Inflammatory macrophage treated with lipopolysaccharide for 1 hour (primary cell): ENCODE measurements at regions not wholly inside any gene's neighbourhood (a gene's known extent, or its start where the extent isn't known, plus 50 kb on each side); places are given as distances from the start of the nearest gene placed in this dataset.

ENCODE experiments used
- DNase-seq, 2 donors: peaks; one replicate each; pipeline ENCODE4 v3.0.0-alpha.2; 2020 to 2022

GRCh38 chr17:79500745-79501618 is 109.9 kb downstream of the RBFOX3 start:
- no peak for DNase-seq

- no peak for DNase-seq
These were observed 112.0 kb downstream of the RBFOX3 start for GRCh38 chr17:79498854-79499253.

- no peak for DNase-seq
These were observed 113.0 kb downstream of the RBFOX3 start for GRCh38 chr17:79497777-79498348.

GRCh38 chr17:79496422-79497005 is 114.3 kb downstream of the RBFOX3 start:
- DNase-seq: no peak

- DNase-seq: no peak
These were observed 115.2 kb downstream of the RBFOX3 start for GRCh38 chr17:79495665-79496064.

GRCh38 chr17:79491006-79491405 is 119.8 kb downstream of the RBFOX3 start:
- DNase-seq: no peak

- DNase-seq: no peak
These were observed 120.3 kb downstream of the RBFOX3 start for GRCh38 chr17:79490530-79490929.

GRCh38 chr17:79487149-79487548 is 123.7 kb downstream of the RBFOX3 start:
- DNase-seq: no peak

GRCh38 chr17:79485991-79486390 is 124.9 kb downstream of the RBFOX3 start:
- DNase-seq: no peak

- no peak for DNase-seq
These were observed 125.3 kb downstream of the RBFOX3 start for GRCh38 chr17:79485419-79485985.

- DNase-seq: no peak
These were observed 126.0 kb downstream of the RBFOX3 start for GRCh38 chr17:79484600-79485418.

GRCh38 chr17:79483842-79484241 is 127.0 kb downstream of the RBFOX3 start:
- no peak for DNase-seq

- no peak for DNase-seq
These were observed 127.9 kb downstream of the RBFOX3 start for GRCh38 chr17:79482727-79483521.

GRCh38 chr17:79479876-79480275 is 131.0 kb downstream of the RBFOX3 start:
- no peak for DNase-seq

GRCh38 chr17:79478841-79479240 is 132.0 kb downstream of the RBFOX3 start:
- no peak for DNase-seq

GRCh38 chr17:79478051-79478461 is 132.8 kb downstream of the RBFOX3 start:
- no peak for DNase-seq

GRCh38 chr17:79476074-79476652 is 134.7 kb downstream of the RBFOX3 start:
- DNase-seq: no peak

- DNase-seq: no peak
These were observed 136.9 kb downstream of the RBFOX3 start for GRCh38 chr17:79473876-79474440.

- DNase-seq: no peak
These were observed 137.6 kb downstream of the RBFOX3 start for GRCh38 chr17:79473111-79473875.

- no peak for DNase-seq
These were observed 140.1 kb downstream of the RBFOX3 start for GRCh38 chr17:79470754-79471153.
